ENCODE measurements at regions not wholly inside any gene's neighbourhood (a gene's known extent, or its start where the extent isn't known, plus 50 kb on each side); places are given as distances from the start of the nearest gene placed in this dataset.

- no peak for TF ChIP-seq ZC3H10 (CRISPR knock-in tag; IDR thresholded peaks at IDR 0.05)
- TF ChIP-seq TOX (CRISPR knock-in tag; IDR thresholded peaks at IDR 0.05; ENCODE audit: borderline replicate concordance) = no peak
- no peak for TF ChIP-seq POU6F1 (CRISPR knock-in tag; IDR thresholded peaks at IDR 0.05; ENCODE audit: borderline replicate concordance, low read depth)
- no peak for TF ChIP-seq BACH2 (CRISPR knock-in tag; IDR thresholded peaks at IDR 0.05; ENCODE audit: borderline replicate concordance)
- no peak for TF ChIP-seq PPARA (CRISPR knock-in tag; IDR thresholded peaks at IDR 0.05; ENCODE audit: borderline replicate concordance)
Observed at GRCh38 chr2:176819306-176819705, 393.3 kb upstream of the HNRNPA3 start (continued).

- TF ChIP-seq CSDC2 (CRISPR knock-in tag; IDR thresholded peaks at IDR 0.05) (no peak), ZNF565 (CRISPR knock-in tag; conservative IDR thresholded peaks at IDR 0.05; ENCODE audit: low read depth) (no peak), TCF4 (CRISPR knock-in tag; IDR thresholded peaks at IDR 0.05; ENCODE audit: borderline replicate concordance) (no peak), RARB (CRISPR knock-in tag; IDR thresholded peaks at IDR 0.05) (no peak), CREB5 (CRISPR knock-in tag; IDR thresholded peaks at IDR 0.05; ENCODE audit: low read depth) (no peak), ESRRG (CRISPR knock-in tag; IDR thresholded peaks at IDR 0.05) (no peak), ZNF8 (CRISPR knock-in tag; IDR thresholded peaks at IDR 0.05) (no peak)
- ATAC-seq = no peak
Observed at GRCh38 chr2:176820371-176820932, 392.1 kb upstream of the HNRNPA3 start.

- peak; percentile 44; the same call in 1 of the 3 replicates for ATAC-seq
- TF ChIP-seq TOX (CRISPR knock-in tag; IDR thresholded peaks at IDR 0.05; ENCODE audit: borderline replicate concordance) (no peak), ARNTL (CRISPR knock-in tag; IDR thresholded peaks at IDR 0.05; ENCODE audit: borderline replicate concordance, low read depth) (no peak), RARB (CRISPR knock-in tag; IDR thresholded peaks at IDR 0.05) (no peak), ZNF565 (CRISPR knock-in tag; conservative IDR thresholded peaks at IDR 0.05; ENCODE audit: low read depth) (no peak), GLIS3 (CRISPR knock-in tag; IDR thresholded peaks at IDR 0.05) (no peak), PPARA (CRISPR knock-in tag; IDR thresholded peaks at IDR 0.05; ENCODE audit: borderline replicate concordance) (no peak), ZC3H10 (CRISPR knock-in tag; IDR thresholded peaks at IDR 0.05) (no peak), POU6F1 (CRISPR knock-in tag; IDR thresholded peaks at IDR 0.05; ENCODE audit: borderline replicate concordance, low read depth) (no peak), ZFP30 (CRISPR knock-in tag; IDR thresholded peaks at IDR 0.05) (no peak), ZNF70 (CRISPR knock-in tag; IDR thresholded peaks at IDR 0.05) (no peak), ZFP3 (CRISPR knock-in tag; IDR thresholded peaks at IDR 0.05) (no peak), ISL1 (CRISPR knock-in tag; IDR thresholded peaks at IDR 0.05) (no peak), TCF4 (CRISPR knock-in tag; IDR thresholded peaks at IDR 0.05; ENCODE audit: borderline replicate concordance) (no peak), OSR1 (CRISPR knock-in tag; IDR thresholded peaks at IDR 0.05) (no peak), CSDC2 (CRISPR knock-in tag; IDR thresholded peaks at IDR 0.05) (no peak), CREB5 (CRISPR knock-in tag; IDR thresholded peaks at IDR 0.05; ENCODE audit: low read depth) (no peak), ESRRG (CRISPR knock-in tag; IDR thresholded peaks at IDR 0.05) (no peak), PATZ1 (CRISPR knock-in tag; IDR thresholded peaks at IDR 0.05; ENCODE audit: borderline replicate concordance) (no peak)
- TF ChIP-seq, protein P1, sequence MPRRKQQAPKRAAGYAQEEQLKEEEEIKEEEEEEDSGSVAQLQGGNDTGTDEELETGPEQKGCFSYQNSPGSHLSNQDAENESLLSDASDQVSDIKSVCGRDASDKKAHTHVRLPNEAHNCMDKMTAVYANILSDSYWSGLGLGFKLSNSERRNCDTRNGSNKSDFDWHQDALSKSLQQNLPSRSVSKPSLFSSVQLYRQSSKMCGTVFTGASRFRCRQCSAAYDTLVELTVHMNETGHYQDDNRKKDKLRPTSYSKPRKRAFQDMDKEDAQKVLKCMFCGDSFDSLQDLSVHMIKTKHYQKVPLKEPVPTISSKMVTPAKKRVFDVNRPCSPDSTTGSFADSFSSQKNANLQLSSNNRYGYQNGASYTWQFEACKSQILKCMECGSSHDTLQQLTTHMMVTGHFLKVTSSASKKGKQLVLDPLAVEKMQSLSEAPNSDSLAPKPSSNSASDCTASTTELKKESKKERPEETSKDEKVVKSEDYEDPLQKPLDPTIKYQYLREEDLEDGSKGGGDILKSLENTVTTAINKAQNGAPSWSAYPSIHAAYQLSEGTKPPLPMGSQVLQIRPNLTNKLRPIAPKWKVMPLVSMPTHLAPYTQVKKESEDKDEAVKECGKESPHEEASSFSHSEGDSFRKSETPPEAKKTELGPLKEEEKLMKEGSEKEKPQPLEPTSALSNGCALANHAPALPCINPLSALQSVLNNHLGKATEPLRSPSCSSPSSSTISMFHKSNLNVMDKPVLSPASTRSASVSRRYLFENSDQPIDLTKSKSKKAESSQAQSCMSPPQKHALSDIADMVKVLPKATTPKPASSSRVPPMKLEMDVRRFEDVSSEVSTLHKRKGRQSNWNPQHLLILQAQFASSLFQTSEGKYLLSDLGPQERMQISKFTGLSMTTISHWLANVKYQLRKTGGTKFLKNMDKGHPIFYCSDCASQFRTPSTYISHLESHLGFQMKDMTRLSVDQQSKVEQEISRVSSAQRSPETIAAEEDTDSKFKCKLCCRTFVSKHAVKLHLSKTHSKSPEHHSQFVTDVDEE (CRISPR knock-in tag; IDR thresholded peaks at IDR 0.05) = no peak
Observed at GRCh38 chr2:176821350-176821749, 391.2 kb upstream of the HNRNPA3 start.
